ENCODE measurements at regions not wholly inside any gene's neighbourhood (a gene's known extent, or its start where the extent isn't known, plus 50 kb on each side); places are given as distances from the start of the nearest gene placed in this dataset.
"Not testable (repeated sequence)": the region's sequence is repeated elsewhere in the genome, so short reads cannot be mapped to it uniquely, and the experiment has no call there.

DNA sequence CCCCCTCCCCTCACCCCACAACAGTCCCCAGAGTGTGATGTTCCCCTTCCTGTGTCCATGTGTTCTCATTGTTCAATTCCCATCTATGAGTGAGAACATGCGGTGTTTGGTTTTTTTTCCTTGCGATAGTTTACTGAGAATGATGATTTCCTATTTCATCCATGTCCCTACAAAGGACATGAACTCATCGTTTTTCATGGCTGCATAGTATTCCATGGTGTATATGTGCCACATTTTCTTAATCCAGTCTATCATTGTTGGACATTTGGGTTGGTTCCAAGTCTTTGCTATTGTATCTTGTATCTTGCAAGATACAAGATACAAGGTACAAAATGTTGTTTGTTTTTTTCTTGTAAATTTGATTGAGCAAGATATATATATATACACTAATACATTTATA, 263.9 kb downstream of the GATA3 start:
- TF ChIP-seq POLR2AphosphoS5 (IDR thresholded peaks at IDR 0.05; ENCODE audit: low read depth, low read length); POLR2A (IDR thresholded peaks at IDR 0.05; ENCODE audit: low read depth, low read length); TAF1 (IDR thresholded peaks at IDR 0.05; ENCODE audit: borderline replicate concordance, low read depth, low read length): not testable (repeated sequence)
